ENCODE measurements at regions not wholly inside any gene's neighbourhood (a gene's known extent, or its start where the extent isn't known, plus 50 kb on each side); places are given as distances from the start of the nearest gene placed in this dataset.

DNA sequence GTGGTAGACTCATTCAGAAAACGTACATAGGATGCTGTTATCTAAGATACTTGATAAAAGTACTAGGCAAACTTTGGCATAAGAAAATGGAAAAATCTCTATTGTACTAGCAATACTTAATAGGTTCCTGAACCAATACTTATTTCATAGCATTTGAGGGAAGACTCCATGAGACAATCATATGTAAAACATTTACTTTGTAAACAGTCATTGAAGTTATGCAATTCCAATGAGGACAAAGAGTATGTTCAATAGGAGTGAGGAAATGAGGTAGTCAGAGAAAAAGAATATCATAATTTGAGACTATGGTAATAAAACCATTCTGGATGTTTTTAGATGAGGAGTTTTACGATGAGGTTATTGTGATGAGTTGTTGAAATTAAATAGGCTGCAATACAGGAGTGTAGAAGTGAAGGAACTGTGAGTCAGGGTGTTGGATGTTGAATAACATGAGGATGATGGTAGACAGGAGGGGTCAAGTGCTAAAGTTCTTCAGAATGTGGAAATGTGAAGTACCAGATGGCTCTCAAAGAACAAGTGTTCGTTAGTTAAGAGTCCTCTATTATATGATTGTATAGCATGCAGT is 397.9 kb downstream of the PPP3CA start:
- H3K36me3 ChIP-seq (ENCODE audit: control insufficient read depth in 2 of 2, extremely low read depth in 1 of 2, insufficient read depth in 2 of 2, low read length in 2 of 2): no peaks in the 10 kb centered on the region
- H3K4me2 ChIP-seq (ENCODE audit: insufficient read depth, low read length): no peak overlapping the region
- no TSS peak for BruUV-seq (replicated peaks)
- H2AFZ ChIP-seq (ENCODE audit: low read depth, low read length): no peak overlapping the region
- no peak overlapping the region for H3K27ac ChIP-seq (ENCODE audit: insufficient read depth, low read depth, low read length)
- FAIRE-seq (no peak), DNase-seq (ENCODE audit: low read depth, low spot score) (no peak)
- TF ChIP-seq, protein P1, sequence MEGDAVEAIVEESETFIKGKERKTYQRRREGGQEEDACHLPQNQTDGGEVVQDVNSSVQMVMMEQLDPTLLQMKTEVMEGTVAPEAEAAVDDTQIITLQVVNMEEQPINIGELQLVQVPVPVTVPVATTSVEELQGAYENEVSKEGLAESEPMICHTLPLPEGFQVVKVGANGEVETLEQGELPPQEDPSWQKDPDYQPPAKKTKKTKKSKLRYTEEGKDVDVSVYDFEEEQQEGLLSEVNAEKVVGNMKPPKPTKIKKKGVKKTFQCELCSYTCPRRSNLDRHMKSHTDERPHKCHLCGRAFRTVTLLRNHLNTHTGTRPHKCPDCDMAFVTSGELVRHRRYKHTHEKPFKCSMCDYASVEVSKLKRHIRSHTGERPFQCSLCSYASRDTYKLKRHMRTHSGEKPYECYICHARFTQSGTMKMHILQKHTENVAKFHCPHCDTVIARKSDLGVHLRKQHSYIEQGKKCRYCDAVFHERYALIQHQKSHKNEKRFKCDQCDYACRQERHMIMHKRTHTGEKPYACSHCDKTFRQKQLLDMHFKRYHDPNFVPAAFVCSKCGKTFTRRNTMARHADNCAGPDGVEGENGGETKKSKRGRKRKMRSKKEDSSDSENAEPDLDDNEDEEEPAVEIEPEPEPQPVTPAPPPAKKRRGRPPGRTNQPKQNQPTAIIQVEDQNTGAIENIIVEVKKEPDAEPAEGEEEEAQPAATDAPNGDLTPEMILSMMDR (IDR thresholded peaks at IDR 0.05; ENCODE audit: extremely low read depth in 1 of 2, insufficient read depth in 1 of 2, low read depth in 1 of 2, low read length in 2 of 2): no peak
- TF ChIP-seq POLR2A (IDR thresholded peaks at IDR 0.05; ENCODE audit: low read depth, low read length) (no peak), POLR2AphosphoS5 (IDR thresholded peaks at IDR 0.05; ENCODE audit: insufficient read depth, low read depth, low read length) (no peak)
- no peak overlapping the region for H3K4me3 ChIP-seq (replicated peaks in 1 of 3; ENCODE audit: insufficient read depth in 1 of 3, low read depth in 1 of 3, low read length in 3 of 3)
- dilution Hi-C loops (cut with MboI; ENCODE audit: extremely low pct_ligation_motif_present, low sequenced_read_pairs) (no loop called here), intact Hi-C loops (cut with micrococcal nuclease) (no loop called here)
- ChIA-PET CTCF (no interaction called here), POLR2A (no interaction called here)
- H3K79me2 ChIP-seq (ENCODE audit: control insufficient read depth, insufficient read depth, low read length): no peaks in the 10 kb centered on the region
- H3K9ac ChIP-seq (replicated peaks; ENCODE audit: extremely low read depth, insufficient read depth, low read length): no peak overlapping the region
- no peaks in the 10 kb centered on the region for H3K9me1 ChIP-seq (replicated peaks; ENCODE audit: control insufficient read depth, extremely low read depth, insufficient read depth, low read length)
- H3K9me3 ChIP-seq (replicated peaks; ENCODE audit: control insufficient read depth, insufficient read depth, low read length): no peaks in the 10 kb centered on the region
- H4K20me1 ChIP-seq (replicated peaks; ENCODE audit: control insufficient read depth, extremely low read depth, insufficient read depth, low read length): no peaks in the 10 kb centered on the region
- H3K4me1 ChIP-seq (ENCODE audit: control insufficient read depth, extremely low read depth, insufficient read depth, low read length): no peaks in the 10 kb centered on the region
- H3K27me3 ChIP-seq (ENCODE audit: control insufficient read depth in 2 of 2, insufficient read depth in 2 of 2, low read length in 2 of 2): peaks cover 0 to 3% of the 10 kb centered on the region in 2 experiments

DNA sequence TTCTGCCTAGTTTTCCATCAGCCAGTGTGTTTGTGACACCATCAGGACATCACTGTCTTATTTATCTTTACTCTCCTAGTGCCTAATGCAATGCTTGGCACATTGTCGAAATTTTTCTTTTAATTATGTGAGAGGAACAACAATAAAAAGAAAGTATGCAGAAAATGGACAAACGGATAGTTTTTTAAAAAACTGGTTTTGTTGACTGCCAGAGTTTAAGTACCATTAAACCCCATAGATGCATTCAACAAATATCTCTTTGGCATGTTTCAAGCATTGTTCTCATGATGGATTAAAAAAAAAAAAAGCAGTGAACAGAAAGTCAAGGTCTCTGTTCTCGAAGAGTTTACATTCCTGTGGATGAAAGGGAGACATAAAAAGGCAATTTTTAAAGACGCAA is 398.4 kb downstream of the PPP3CA start:
- ChIA-PET POLR2A (no interaction called here), CTCF (no interaction called here)
- H4K20me1 ChIP-seq (replicated peaks; ENCODE audit: control insufficient read depth, extremely low read depth, insufficient read depth, low read length): no peaks in the 10 kb centered on the region
- no peaks in the 10 kb centered on the region for H3K9me1 ChIP-seq (replicated peaks; ENCODE audit: control insufficient read depth, extremely low read depth, insufficient read depth, low read length)
- no peak overlapping the region for H3K9ac ChIP-seq (replicated peaks; ENCODE audit: extremely low read depth, insufficient read depth, low read length)
- H3K4me3 ChIP-seq (replicated peaks in 1 of 3; ENCODE audit: insufficient read depth in 1 of 3, low read depth in 1 of 3, low read length in 3 of 3): no peak overlapping the region
- no peak overlapping the region for H2AFZ ChIP-seq (ENCODE audit: low read depth, low read length)
- no peak overlapping the region for H3K4me2 ChIP-seq (ENCODE audit: insufficient read depth, low read length)
- intact Hi-C loops (cut with micrococcal nuclease) (no loop called here), dilution Hi-C loops (cut with MboI; ENCODE audit: extremely low pct_ligation_motif_present, low sequenced_read_pairs) (no loop called here)
- peaks cover 0 to 3% of the 10 kb centered on the region in 2 experiments for H3K27me3 ChIP-seq (ENCODE audit: control insufficient read depth in 2 of 2, insufficient read depth in 2 of 2, low read length in 2 of 2)
- no TSS peak for BruUV-seq (replicated peaks)
- no peaks in the 10 kb centered on the region for H3K79me2 ChIP-seq (ENCODE audit: control insufficient read depth, insufficient read depth, low read length)
- FAIRE-seq (no peak), DNase-seq (ENCODE audit: low read depth, low spot score) (no peak)
- no peaks in the 10 kb centered on the region for H3K9me3 ChIP-seq (replicated peaks; ENCODE audit: control insufficient read depth, insufficient read depth, low read length)
- H3K4me1 ChIP-seq (ENCODE audit: control insufficient read depth, extremely low read depth, insufficient read depth, low read length): no peaks in the 10 kb centered on the region
- no peak overlapping the region for H3K27ac ChIP-seq (ENCODE audit: insufficient read depth, low read depth, low read length)
- no peaks in the 10 kb centered on the region for H3K36me3 ChIP-seq (ENCODE audit: control insufficient read depth in 2 of 2, extremely low read depth in 1 of 2, insufficient read depth in 2 of 2, low read length in 2 of 2)
- TF ChIP-seq POLR2A (IDR thresholded peaks at IDR 0.05; ENCODE audit: low read depth, low read length): no peak
- no peak for TF ChIP-seq POLR2AphosphoS5 (IDR thresholded peaks at IDR 0.05; ENCODE audit: insufficient read depth, low read depth, low read length)
- TF ChIP-seq JUN (IDR thresholded peaks at IDR 0.05; ENCODE audit: borderline replicate concordance, insufficient read depth, insufficient read length, low read depth): no peak
- TF ChIP-seq FOS (IDR thresholded peaks at IDR 0.05; ENCODE audit: borderline replicate concordance, insufficient read depth, low read length): no peak
- TF ChIP-seq, protein P2, sequence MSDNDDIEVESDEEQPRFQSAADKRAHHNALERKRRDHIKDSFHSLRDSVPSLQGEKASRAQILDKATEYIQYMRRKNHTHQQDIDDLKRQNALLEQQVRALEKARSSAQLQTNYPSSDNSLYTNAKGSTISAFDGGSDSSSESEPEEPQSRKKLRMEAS (IDR thresholded peaks at IDR 0.05; ENCODE audit: insufficient read depth, insufficient read length): no peak
- no peak for TF ChIP-seq MYC (IDR thresholded peaks at IDR 0.05; ENCODE audit: low read depth, low read length)
- TF ChIP-seq, protein P1 (IDR thresholded peaks at IDR 0.05; ENCODE audit: extremely low read depth in 1 of 2, insufficient read depth in 1 of 2, low read depth in 1 of 2, low read length in 2 of 2): no peak
- TF ChIP-seq EZH2 (IDR thresholded peaks at IDR 0.05; ENCODE audit: borderline replicate concordance, low read depth, low read length, severe bottlenecking): no peak
- TF ChIP-seq GATA2 (IDR thresholded peaks at IDR 0.05; ENCODE audit: insufficient read depth, insufficient read length, low read depth, low read length): no peak

All from endothelial cell of umbilical vein (primary cell).